AG04450 (cell line): ENCODE measurements at regions not wholly inside any gene's neighbourhood (a gene's known extent, or its start where the extent isn't known, plus 50 kb on each side); places are given as distances from the start of the nearest gene placed in this dataset.
"Not testable (repeated sequence)": the region's sequence is repeated elsewhere in the genome, so short reads cannot be mapped to it uniquely, and the experiment has no call there.

Experiments
- CTCF ChIA-PET: fragments of 300-600, 350-600 bp; formaldehyde crosslinking; extraction: SDS; loops from one replicate; lab custom pipeline; 2022; ENCODE audit warnings: antibody characterized with exemption, inconsistent platforms; lab: Charles Lee
- POLR2A ChIA-PET: fragments of 350-600 bp; formaldehyde crosslinking; extraction: SDS; loops from one replicate; lab custom pipeline; 2021; ENCODE audit warnings: antibody characterized with exemption, inconsistent platforms; lab: Yijun Ruan, JAX
- DNase-seq: peaks from one replicate; pipeline ENCODE4 v3.0.0-alpha.2; 2011; ENCODE audit warnings: low read depth, low spot score
- H3K27ac ChIP-seq: one replicate; pipeline ENCODE4 v1.5.1; 2012; ENCODE audit warnings: low read depth, low read length, control low read depth
- H3K27me3 ChIP-seq: one replicate; pipeline ENCODE4 v1.6.0; 2012; ENCODE audit warnings: low read length; ENCODE audit not compliant: control insufficient read depth, insufficient read depth
- H3K4me3 ChIP-seq: 2 replicates; pipeline ENCODE4 v1.5.1; 2011; ENCODE audit warnings: mild to moderate bottlenecking, low read depth, low read length, control low read depth
- H3K9me3 ChIP-seq: 2 replicates; pipeline ENCODE4 v1.5.1; 2012; ENCODE audit warnings: low read length; ENCODE audit not compliant: control insufficient read depth, insufficient read depth
- CTCF ChIP-seq: IDR thresholded peaks from 2 replicates; pipeline ENCODE4 v1.5.1; 2011; ENCODE audit warnings: low read depth, low read length, control low read depth, inconsistent platforms

GRCh38 chr7:79513261-79513660 is 59.8 kb upstream of the MAGI2 start:
- CTCF ChIA-PET, result no interaction called here
- TF ChIP-seq CTCF, result no peak
- POLR2A ChIA-PET, result no interaction called here
- Histone ChIP-seq H3K9me3 (no peaks in the 10 kb centered on the region), H3K27ac (no peak overlapping the region), H3K27me3 (no peaks in the 10 kb centered on the region), H3K4me3 (no peak overlapping the region)
- DNase-seq, result no peak

- no peaks in the 10 kb centered on the region for H3K27me3 ChIP-seq
- POLR2A ChIA-PET, result no interaction called here
- H3K9me3 ChIP-seq, result no peaks in the 10 kb centered on the region
- no peak for TF ChIP-seq CTCF
- H3K27ac ChIP-seq, result no peak overlapping the region
- no peak for DNase-seq
- H3K4me3 ChIP-seq, result no peak overlapping the region
- CTCF ChIA-PET, result no interaction called here
These were observed 58.8 kb upstream of the MAGI2 start for GRCh38 chr7:79512261-79512660.

GRCh38 chr7:79511056-79511455 is 57.6 kb upstream of the MAGI2 start:
- CTCF ChIA-PET, H3K9me3 ChIP-seq, POLR2A ChIA-PET, H3K27ac ChIP-seq, H3K4me3 ChIP-seq, H3K27me3 ChIP-seq, DNase-seq: not testable (repeated sequence)

GRCh38 chr7:79507131-79507530 is 53.7 kb upstream of the MAGI2 start:
- ChIA-PET POLR2A (no interaction called here), CTCF (no interaction called here)
- DNase-seq, result no peak

GRCh38 chr7:79506481-79506880 is 53.0 kb upstream of the MAGI2 start:
- H3K4me3 ChIP-seq, result no peak overlapping the region
- no peak for TF ChIP-seq CTCF
- ChIA-PET POLR2A (interaction anchor here (0.9 kb wide), 1 partner anchor 11 kb away, joined by 4 read pairs; no protein-coding TSS in a partner anchor), CTCF (no interaction called here)
- peak; percentile 23 for DNase-seq
- H3K27me3 ChIP-seq, result no peaks in the 10 kb centered on the region
- H3K9me3 ChIP-seq, result no peaks in the 10 kb centered on the region
- no peak overlapping the region for H3K27ac ChIP-seq

More at GRCh38 chr7:79507131-79507530, 53.7 kb upstream of the MAGI2 start:
- Histone ChIP-seq H3K4me3 (no peak overlapping the region), H3K27me3 (no peaks in the 10 kb centered on the region), H3K27ac (no peak overlapping the region), H3K9me3 (no peaks in the 10 kb centered on the region)
- TF ChIP-seq CTCF, result no peak
